ENCODE measurements at regions not wholly inside any gene's neighbourhood (a gene's known extent, or its start where the extent isn't known, plus 50 kb on each side); places are given as distances from the start of the nearest gene placed in this dataset.
"Not testable (repeated sequence)": the region's sequence is repeated elsewhere in the genome, so short reads cannot be mapped to it uniquely, and the experiment has no call there.

DNA sequence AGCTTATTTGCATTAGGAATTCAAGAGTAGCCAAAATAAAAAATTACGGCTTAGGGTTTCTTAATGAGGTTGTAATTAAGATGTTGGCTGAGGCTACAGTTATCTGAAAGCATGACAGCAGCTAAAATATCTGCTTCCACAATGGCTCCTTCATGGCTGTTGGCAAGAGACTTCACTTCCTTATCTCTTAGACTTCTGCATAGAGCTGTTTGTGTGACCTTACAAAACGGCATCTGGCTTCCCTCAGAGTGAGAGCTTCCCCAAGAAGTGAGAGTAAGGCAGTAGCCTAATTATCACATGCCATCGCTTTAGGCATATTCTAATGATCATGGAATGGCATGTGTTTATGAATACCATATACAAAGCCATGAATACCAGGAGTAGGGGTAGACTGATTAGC is 57.6 kb downstream of the CCDC59 start:
- FAIRE-seq (no peak), DNase-seq (ENCODE audit: insufficient read length, low spot score) (no peak)

GRCh38 chr12:82299319-82300025 is 58.7 kb downstream of the CCDC59 start:
- DNase-seq (ENCODE audit: insufficient read length, low spot score) (no peak), FAIRE-seq (no peak)

- DNase-seq (ENCODE audit: insufficient read length, low spot score) (no peak), FAIRE-seq (no peak)
Observed at GRCh38 chr12:82290415-82290814, 67.8 kb downstream of the CCDC59 start.

DNA sequence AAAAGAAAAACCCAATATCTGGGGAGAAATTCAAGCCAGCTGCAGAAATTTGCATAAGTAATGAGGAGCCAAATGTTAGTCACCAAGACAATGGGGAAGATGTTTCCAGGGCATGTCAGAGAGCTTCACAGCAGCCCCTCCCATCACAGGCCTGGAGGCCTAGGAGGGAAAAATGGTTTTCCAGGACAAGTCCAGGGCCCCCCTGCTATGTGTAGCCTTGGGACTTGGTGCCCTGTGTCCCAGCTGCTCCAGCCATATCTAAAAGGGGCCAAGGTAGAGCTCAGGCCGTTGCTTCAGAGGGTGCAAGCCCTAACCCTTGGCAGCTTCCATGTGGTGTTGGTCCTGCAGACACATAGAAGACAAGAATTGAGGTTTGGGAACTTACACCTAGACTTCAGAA is 76.9 kb downstream of the CCDC59 start:
- not testable (repeated sequence) for FAIRE-seq

DNA sequence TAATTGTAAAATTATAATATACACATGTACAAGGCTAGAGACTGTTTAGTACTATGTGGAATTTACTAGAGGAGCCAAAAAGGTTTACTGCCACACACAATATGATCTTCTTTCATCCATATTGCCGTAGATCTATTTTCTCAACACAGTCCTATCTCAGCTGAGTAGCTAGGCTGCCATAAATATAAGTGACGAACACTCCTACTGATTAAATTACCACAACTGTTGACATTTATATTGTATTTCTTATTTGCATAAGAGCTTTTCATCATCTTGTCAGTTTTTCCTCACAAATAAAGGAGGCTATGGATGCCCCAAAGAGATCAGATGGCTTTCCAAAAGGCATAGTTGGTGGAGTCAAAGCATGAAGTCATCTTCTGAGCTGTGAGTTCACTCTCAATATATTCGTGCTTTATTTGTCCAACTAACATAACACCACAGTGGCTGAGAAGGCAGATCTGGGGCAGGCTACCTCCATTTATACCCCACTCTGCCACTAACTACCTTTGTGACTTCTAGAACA is 78.6 kb downstream of the CCDC59 start:
- DNase-seq (ENCODE audit: insufficient read length, low spot score), result no peak
- no peak for FAIRE-seq

More for the DNA sequence above, 76.9 kb downstream of the CCDC59 start:
- DNase-seq (ENCODE audit: insufficient read length, low spot score), result not testable (repeated sequence)

- DNase-seq (ENCODE audit: insufficient read length, low spot score), result no peak
- FAIRE-seq, result no peak
Observed at GRCh38 chr12:82277582-82277981, 80.6 kb downstream of the CCDC59 start.

DNA sequence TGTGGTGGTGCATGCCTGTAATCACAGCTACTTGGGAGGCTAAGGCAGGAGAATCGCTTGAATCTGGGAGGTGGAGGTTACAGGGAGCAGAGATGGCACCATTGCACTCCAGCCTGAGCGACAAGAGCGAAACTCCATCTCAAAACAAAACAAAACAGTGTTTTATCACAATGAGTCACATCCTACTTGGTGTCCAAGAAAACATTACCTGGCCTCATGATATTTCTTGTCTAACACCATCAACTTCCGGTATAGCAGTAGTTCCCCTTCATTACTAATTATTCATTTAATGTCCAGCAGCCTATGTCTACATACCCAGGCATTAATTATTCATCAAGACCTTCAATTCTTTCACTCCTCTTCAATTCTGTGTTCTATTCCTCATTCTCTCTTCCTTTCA is 115.5 kb downstream of the CCDC59 start:
- FAIRE-seq (no peak), DNase-seq (ENCODE audit: insufficient read length, low spot score) (no peak)

DNA sequence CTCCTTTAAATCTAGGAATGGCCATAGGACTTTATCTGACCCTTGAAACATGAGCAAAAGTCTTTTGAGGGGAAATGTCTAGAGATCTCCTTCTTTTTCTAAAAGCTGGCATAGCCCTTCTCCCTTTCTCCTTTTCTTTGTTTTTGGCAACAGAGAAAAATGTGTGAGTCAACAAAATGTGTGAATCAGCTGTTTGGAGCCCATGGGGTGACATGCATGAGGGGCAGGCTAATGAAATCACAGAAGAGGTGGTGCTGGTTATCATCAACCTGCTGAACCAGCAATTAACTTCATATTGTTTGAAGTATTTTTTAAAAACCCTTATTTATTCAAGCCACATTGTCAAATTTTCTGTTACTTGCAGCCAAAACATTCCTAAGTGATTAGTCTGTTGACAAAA is 132.3 kb downstream of the CCDC59 start:
- DNase-seq (ENCODE audit: insufficient read length, low spot score), result no peak
- no peak for FAIRE-seq

GRCh38 chr12:82223426-82223825 is 134.8 kb downstream of the CCDC59 start:
- no peak for DNase-seq (ENCODE audit: insufficient read length, low spot score)
- FAIRE-seq, result no peak

- FAIRE-seq (no peak), DNase-seq (ENCODE audit: insufficient read length, low spot score) (no peak)
Observed at GRCh38 chr12:82216475-82216874, 141.7 kb downstream of the CCDC59 start.

DNA sequence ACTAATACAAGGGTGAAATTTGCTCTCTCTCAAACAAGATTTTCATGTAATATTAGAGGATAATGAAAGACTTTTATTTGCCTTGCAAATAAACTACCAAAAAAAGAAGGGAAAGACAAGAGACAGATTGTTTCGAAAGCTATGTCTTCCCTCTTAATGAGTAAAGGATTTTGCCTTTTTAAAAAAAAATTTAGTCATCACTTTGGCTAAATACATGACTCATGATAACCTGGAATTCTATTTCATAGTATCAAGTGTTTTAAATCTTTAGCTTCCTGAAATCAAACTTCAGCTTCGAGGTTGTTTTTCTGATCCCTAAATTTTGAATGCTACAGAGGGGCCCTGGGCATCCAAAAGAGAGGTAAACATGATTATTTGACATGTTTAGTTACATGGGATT is 144.4 kb downstream of the CCDC59 start:
- DNase-seq (ENCODE audit: insufficient read length, low spot score), result no peak
- no peak for FAIRE-seq

DNA sequence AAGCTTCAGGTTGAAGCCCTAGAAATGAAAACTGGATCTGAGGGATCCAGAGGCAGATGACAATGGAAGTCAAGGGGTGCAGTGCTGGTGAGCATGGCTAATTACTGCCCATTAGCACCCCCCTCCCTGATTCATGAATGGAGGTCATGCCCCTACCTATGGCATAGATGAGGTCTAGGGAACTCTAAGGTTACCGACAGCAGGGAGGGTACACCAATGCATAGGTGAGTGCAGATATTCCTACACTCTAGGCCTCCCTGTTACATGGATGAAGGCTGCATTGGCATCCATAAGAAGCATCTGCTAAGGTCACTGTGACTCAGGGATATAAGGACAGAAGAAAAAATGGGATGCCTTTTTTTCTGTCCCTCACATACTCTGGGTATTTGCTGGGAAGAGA is 147.3 kb downstream of the CCDC59 start:
- FAIRE-seq (no peak), DNase-seq (ENCODE audit: insufficient read length, low spot score) (no peak)

DNA sequence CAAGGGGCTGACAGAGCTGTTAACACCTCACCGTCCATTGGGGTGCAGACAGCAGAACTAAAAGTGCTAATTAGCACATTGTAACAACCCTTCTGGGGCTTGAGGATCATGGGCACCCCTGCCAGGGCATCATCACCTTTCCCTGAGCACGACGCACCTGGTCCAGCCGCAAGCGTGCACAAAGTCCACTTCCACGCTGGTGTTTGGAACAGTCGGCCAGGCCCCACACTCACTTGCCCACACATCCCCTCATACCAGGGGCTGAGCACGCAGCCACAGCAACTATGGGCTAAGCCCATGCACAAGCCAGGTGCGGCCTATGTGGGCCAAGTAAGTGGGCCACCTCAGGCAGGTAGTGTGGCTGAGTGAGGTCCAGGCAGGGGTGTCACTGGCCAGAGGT is 148.7 kb downstream of the CCDC59 start:
- FAIRE-seq (no peak), DNase-seq (ENCODE audit: insufficient read length, low spot score) (no peak)

- FAIRE-seq (no peak), DNase-seq (ENCODE audit: insufficient read length, low spot score) (no peak)
Observed at GRCh38 chr12:82207556-82207955, 150.6 kb downstream of the CCDC59 start.

- no peak for FAIRE-seq
Observed at GRCh38 chr12:82203086-82203485, 155.1 kb downstream of the CCDC59 start.

DNA sequence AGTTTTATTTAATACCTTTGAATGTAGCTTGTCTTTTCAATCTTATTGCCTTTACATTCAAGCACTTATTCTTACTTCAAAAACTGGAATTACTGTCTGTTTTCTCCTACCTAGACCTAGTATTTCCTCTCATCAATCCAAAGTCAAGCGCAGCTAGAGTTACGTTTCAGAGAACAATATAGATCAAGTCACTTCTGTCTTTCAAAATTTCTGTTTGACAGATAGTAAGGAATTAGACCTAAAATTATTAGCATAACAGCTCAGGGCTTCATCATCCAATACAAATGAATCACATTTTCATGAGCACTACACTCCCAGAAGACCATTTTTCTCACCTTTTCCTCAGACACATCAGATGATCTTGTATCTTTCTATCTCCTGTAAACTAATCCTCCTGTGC is 170.6 kb downstream of the CCDC59 start:
- FAIRE-seq (no peak), DNase-seq (ENCODE audit: insufficient read length, low spot score) (no peak)

More at GRCh38 chr12:82203086-82203485, 155.1 kb downstream of the CCDC59 start:
- DNase-seq (ENCODE audit: insufficient read length, low spot score), result no peak

DNA sequence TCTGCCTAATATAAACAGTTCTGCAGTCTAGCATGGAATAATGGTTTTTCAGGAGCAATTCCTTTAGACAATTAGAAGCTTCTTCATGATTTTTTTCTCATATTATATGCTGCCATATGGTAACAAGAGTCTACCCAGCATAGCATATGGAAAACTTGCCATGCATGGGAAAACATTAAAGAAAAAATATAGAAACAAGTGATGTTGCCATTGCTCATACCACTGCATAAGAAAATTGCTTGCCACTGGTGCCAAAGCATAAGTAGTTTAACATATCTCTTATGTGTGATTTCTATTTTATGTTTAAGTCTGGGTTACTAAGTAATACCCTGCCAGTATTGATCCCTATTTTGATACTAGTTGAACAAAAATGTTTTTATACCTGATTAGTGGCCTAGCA is 171.2 kb downstream of the CCDC59 start:
- FAIRE-seq, result no peak
- no peak for DNase-seq (ENCODE audit: insufficient read length, low spot score)

DNA sequence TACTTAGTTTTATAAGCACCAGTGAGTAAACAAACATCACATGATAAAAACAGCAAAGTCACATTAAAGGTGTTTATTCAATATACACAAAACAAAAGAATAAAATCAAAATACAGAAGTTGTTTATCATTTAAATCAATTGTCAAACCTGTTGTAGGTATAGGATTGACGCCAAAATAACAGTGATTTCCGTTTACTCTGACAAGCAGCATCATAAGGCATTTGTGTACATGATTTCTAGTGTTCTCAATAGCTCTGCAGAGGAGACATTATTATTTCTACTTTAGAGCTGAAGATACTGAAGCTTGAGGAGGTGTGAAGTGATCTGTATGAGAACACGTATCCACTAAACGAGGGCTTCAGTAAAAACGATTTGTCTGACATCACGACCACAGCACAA is 171.9 kb downstream of the CCDC59 start:
- FAIRE-seq (no peak), DNase-seq (ENCODE audit: insufficient read length, low spot score) (no peak)

DNA sequence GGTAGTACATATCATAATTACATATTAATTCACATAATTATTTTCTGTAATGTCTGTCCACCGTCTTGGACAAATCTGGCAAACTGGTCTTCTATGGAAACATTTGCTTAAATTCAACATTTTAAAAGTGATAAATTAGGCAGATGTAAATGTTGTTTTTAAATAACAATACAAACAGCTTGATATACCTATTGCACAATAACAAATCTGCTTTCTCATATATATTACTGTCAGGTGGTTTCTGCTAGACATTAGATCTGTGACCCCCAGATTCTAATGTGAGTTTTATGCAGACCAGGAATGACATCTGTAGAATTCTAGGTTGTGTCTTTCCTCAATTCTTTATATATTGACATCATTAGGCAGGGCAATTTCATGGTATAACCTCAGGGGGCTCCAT is 173.3 kb downstream of the CCDC59 start:
- FAIRE-seq (no peak), DNase-seq (ENCODE audit: insufficient read length, low spot score) (no peak)

- FAIRE-seq (no peak), DNase-seq (ENCODE audit: insufficient read length, low spot score) (no peak)
Observed at GRCh38 chr12:82182601-82183190, 175.5 kb downstream of the CCDC59 start.

GRCh38 chr12:82176761-82177490 is 181.3 kb downstream of the CCDC59 start:
- no peak for DNase-seq (ENCODE audit: insufficient read length, low spot score)
- FAIRE-seq, result no peak

DNA sequence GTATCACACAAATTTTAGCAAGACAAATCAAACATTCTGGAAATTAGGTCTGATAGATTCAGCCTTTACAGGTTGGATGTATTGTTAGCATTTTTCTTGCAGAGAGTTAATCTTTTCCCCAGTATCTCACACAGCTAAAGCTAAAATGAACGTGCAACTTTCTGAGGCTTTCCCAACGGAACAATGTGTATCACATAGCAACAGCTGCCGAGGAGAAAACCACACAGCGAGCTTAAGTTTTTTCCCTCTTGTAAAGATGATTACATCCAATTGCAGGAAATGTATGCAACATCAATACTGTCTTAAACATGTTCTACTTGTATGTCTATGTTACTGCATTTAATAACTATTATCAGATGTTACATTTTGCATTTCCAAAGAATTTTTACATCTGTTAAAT is 182.2 kb downstream of the CCDC59 start:
- FAIRE-seq (no peak), DNase-seq (ENCODE audit: insufficient read length, low spot score) (no peak)

Measured in GM19239 (cell line).